H1 (cell line): ENCODE measurements at regions not wholly inside any gene's neighbourhood (a gene's known extent, or its start where the extent isn't known, plus 50 kb on each side); places are given as distances from the start of the nearest gene placed in this dataset.

Experiments
- CTCF ChIA-PET: fragments of 300-600 bp; sonication (Branson Sonifier 250); formaldehyde crosslinking; loops from one replicate; lab custom pipeline; 2021; ENCODE audit not compliant: partially characterized antibody; lab: Charles Lee
- POLR2A ChIA-PET: fragments of 300-600 bp; sonication (Branson Sonifier 250); formaldehyde crosslinking; loops from one replicate; lab custom pipeline; 2021; ENCODE audit warnings: inconsistent platforms; ENCODE audit not compliant: partially characterized antibody; lab: Charles Lee
- DNase-seq, 2 experiments: peaks; one replicate each; pipeline versions ENCODE4 v3.0.0 to v3.0.0-alpha.2; 2010 to 2022; ENCODE audit warnings: low spot score in 2 of 2, low read depth in 1 of 2, mixed read lengths in 1 of 2
- FAIRE-seq: peaks from 2 replicates; lab custom pipeline; 2011; peaks lifted over from hg19 to GRCh38; lab: Jason Lieb, UNC
- H2AFZ ChIP-seq: 2 replicates; pipeline ENCODE4 v1.8.1; 2012; ENCODE audit warnings: low read length, inconsistent platforms
- H2AK5ac ChIP-seq: 2 replicates; pipeline ENCODE4 v1.6.1; 2013; ENCODE audit warnings: low read depth, low read length
- H2BK120ac ChIP-seq: replicated peaks from 2 replicates; pipeline ENCODE3; 2013; ENCODE audit warnings: low read depth, low read length, inconsistent platforms
- H2BK12ac ChIP-seq: 2 replicates; pipeline ENCODE4 v1.6.1; 2013; ENCODE audit warnings: low read depth, low read length
- H2BK15ac ChIP-seq: 2 replicates; pipeline ENCODE4 v1.6.1; 2013; ENCODE audit warnings: low read length
- H2BK20ac ChIP-seq: 2 replicates; pipeline ENCODE4 v1.6.1; 2013; ENCODE audit warnings: low read length
- H2BK5ac ChIP-seq: 2 replicates; pipeline ENCODE4 v1.6.1; 2013; ENCODE audit warnings: low read depth, low read length
- H3K14ac ChIP-seq: 2 replicates; pipeline ENCODE4 v1.6.1; 2013; ENCODE audit warnings: inconsistent platforms; ENCODE audit not compliant: insufficient read length
- H3K18ac ChIP-seq: 2 replicates; pipeline ENCODE4 v1.6.1; 2013; ENCODE audit warnings: low read length; ENCODE audit errors: extremely low read depth
- H3K23ac ChIP-seq: 2 replicates; pipeline ENCODE4 v1.6.1; 2013; ENCODE audit warnings: inconsistent platforms; ENCODE audit not compliant: insufficient read length
- H3K23me2 ChIP-seq: 2 replicates; pipeline ENCODE4 v1.6.1; 2013; ENCODE audit warnings: low read depth, low read length
- H3K27ac ChIP-seq: 2 replicates; pipeline ENCODE4 v1.6.1; 2011; ENCODE audit warnings: low read depth, low read length, inconsistent platforms
- H3K27me3 ChIP-seq, 4 experiments: replicated peaks in 1 of 4; 1 replicate in 1 of 4; 2 replicates in 3 of 4; pipeline versions ENCODE4 v1.6.1 to v1.8.1; 2011 to 2013; ENCODE audit warnings: low read length in 3 of 4, mild to moderate bottlenecking in 3 of 4, inconsistent platforms in 2 of 4, mixed read lengths in 2 of 4, moderate library complexity in 1 of 4; ENCODE audit not compliant: control insufficient read depth in 3 of 4, insufficient read depth in 3 of 4; ENCODE audit errors: extremely low read depth in 1 of 4
- H3K36me3 ChIP-seq, 4 experiments: 2 replicates each; pipeline versions ENCODE4 v1.6.1 to v1.8.1; 2011 to 2013; ENCODE audit warnings: mild to moderate bottlenecking in 4 of 4, low read length in 3 of 4, moderate library complexity in 2 of 4, control low read depth in 1 of 4, inconsistent platforms in 1 of 4; ENCODE audit not compliant: insufficient read depth in 4 of 4, control insufficient read depth in 2 of 4
- H3K4ac ChIP-seq: replicated peaks from 2 replicates; pipeline ENCODE3; 2013; ENCODE audit warnings: low read length, low read depth, mixed read lengths, inconsistent platforms; ENCODE audit not compliant: insufficient read length
- H3K4me1 ChIP-seq, 4 experiments: replicated peaks in 1 of 4; 1 replicate in 1 of 4; 2 replicates in 3 of 4; pipeline versions ENCODE4 v1.6.1 to v1.8.1; 2011 to 2013; ENCODE audit warnings: low read length in 3 of 4, inconsistent platforms in 2 of 4, mixed read lengths in 1 of 4; ENCODE audit not compliant: insufficient read depth in 4 of 4, control insufficient read depth in 3 of 4
- H3K4me2 ChIP-seq, 2 experiments: 2 replicates each; pipeline versions ENCODE4 v1.6.1 to v1.8.1; 2011 to 2013; ENCODE audit warnings: low read depth in 2 of 2, low read length in 2 of 2, control low read depth in 1 of 2, inconsistent platforms in 1 of 2, mild to moderate bottlenecking in 1 of 2; ENCODE audit not compliant: insufficient read depth in 1 of 2
- H3K4me3 ChIP-seq, 4 experiments: fragments of 200-600, 300-600 bp in 1 of 4; sonication (generic), shearing (Covaris generic), sonication (Bioruptor Twin) in 1 of 4; 2 replicates each; pipeline versions ENCODE4 v1.5.1 to v1.8.1; 2011 to 2016; ENCODE audit warnings: low read length in 4 of 4, low read depth in 3 of 4, control low read depth in 2 of 4, inconsistent platforms in 2 of 4, mild to moderate bottlenecking in 2 of 4, mixed read lengths in 1 of 4, moderate library complexity in 1 of 4; ENCODE audit not compliant: insufficient read depth in 2 of 4; ENCODE audit errors: extremely low read depth in 1 of 4
- H3K56ac ChIP-seq: replicated peaks from 2 replicates; pipeline ENCODE3; 2013; ENCODE audit warnings: low read depth, mild to moderate bottlenecking, mixed read lengths, low read length, inconsistent platforms; ENCODE audit not compliant: insufficient read length
- H3K79me1 ChIP-seq: 2 replicates; pipeline ENCODE4 v1.6.1; 2013; ENCODE audit warnings: low read depth, low read length, control low read depth
- H3K79me2 ChIP-seq, 2 experiments: 2 replicates each; pipeline versions ENCODE4 v1.6.1 to v1.8.1; 2012 to 2013; ENCODE audit warnings: low read length in 2 of 2, mild to moderate bottlenecking in 2 of 2, inconsistent platforms in 1 of 2; ENCODE audit not compliant: insufficient read depth in 2 of 2, control insufficient read depth in 1 of 2
- H3K9ac ChIP-seq, 4 experiments: replicated peaks in 1 of 4; 1 replicate in 1 of 4; 2 replicates in 3 of 4; pipeline versions ENCODE4 v1.6.1 to v1.8.1; 2011 to 2013; ENCODE audit warnings: low read depth in 3 of 4, low read length in 3 of 4, control low read depth in 2 of 4, mild to moderate bottlenecking in 2 of 4, moderate library complexity in 2 of 4, inconsistent platforms in 1 of 4; ENCODE audit errors: extremely low read depth in 1 of 4
- H3K9me3 ChIP-seq, 2 experiments: 2 replicates each; pipeline versions ENCODE4 v1.6.1 to v1.8.1; 2012 to 2013; ENCODE audit warnings: mild to moderate bottlenecking in 2 of 2, moderate library complexity in 2 of 2, control low read depth in 1 of 2, inconsistent platforms in 1 of 2, low read depth in 1 of 2, low read length in 1 of 2, mixed read lengths in 1 of 2; ENCODE audit not compliant: insufficient read depth in 2 of 2
- H4K20me1 ChIP-seq, 2 experiments: replicated peaks in 1 of 2; 2 replicates each; pipeline versions ENCODE3 to v1.8.1; 2011 to 2013; ENCODE audit warnings: inconsistent platforms in 2 of 2, low read length in 2 of 2, mild to moderate bottlenecking in 1 of 2; ENCODE audit not compliant: insufficient read depth in 2 of 2, control insufficient read depth in 1 of 2
- H4K5ac ChIP-seq: 2 replicates; pipeline ENCODE4 v1.6.1; 2013; ENCODE audit warnings: low read length, low read depth, mixed read lengths, inconsistent platforms; ENCODE audit not compliant: insufficient read length
- H4K8ac ChIP-seq: 2 replicates; pipeline ENCODE4 v1.8.0; 2013; ENCODE audit warnings: mild to moderate bottlenecking, moderate library complexity, low read length, inconsistent platforms; ENCODE audit not compliant: insufficient read depth; ENCODE audit errors: extremely low read depth
- H4K91ac ChIP-seq: replicated peaks from 2 replicates; pipeline ENCODE3; 2013; ENCODE audit warnings: low read length, mixed read lengths, inconsistent platforms; ENCODE audit not compliant: insufficient read length
- EGR1 ChIP-seq: IDR thresholded peaks from 2 replicates; pipeline ENCODE4 v1.6.1; 2011; ENCODE audit warnings: low read depth, low read length, borderline replicate concordance
- HDAC2 ChIP-seq, 2 experiments: fragments of 300-600 bp in 1 of 2; sonication (generic) in 1 of 2; IDR thresholded peaks; 2 replicates each; pipeline ENCODE4 v1.6.1; 2011 to 2012; ENCODE audit warnings: low read depth in 2 of 2, low read length in 2 of 2, mild to moderate bottlenecking in 2 of 2, moderate library complexity in 2 of 2, borderline replicate concordance in 1 of 2, inconsistent platforms in 1 of 2
- NANOG ChIP-seq: IDR thresholded peaks from 2 replicates; pipeline ENCODE4 v1.6.1; 2011; ENCODE audit warnings: low read length, low read depth, mild to moderate bottlenecking, inconsistent platforms; ENCODE audit not compliant: insufficient read depth, poor library complexity, severe bottlenecking
- RNF2 ChIP-seq: fragments of 200-900, 300-1000 bp; sonication (generic); IDR thresholded peaks from 2 replicates; pipeline ENCODE4 v1.7.1; 2016; ENCODE audit warnings: borderline replicate concordance, low read depth, mild to moderate bottlenecking, antibody characterized with exemption, low read length; ENCODE audit not compliant: poor library complexity, severe bottlenecking; ENCODE audit errors: missing control alignments
- SIRT6 ChIP-seq: IDR thresholded peaks from one replicate; pipeline ENCODE4 v1.7.1; 2012; ENCODE audit warnings: low read length, inconsistent platforms
- SP1 ChIP-seq: IDR thresholded peaks from 2 replicates; pipeline ENCODE4 v1.6.1; 2011; ENCODE audit warnings: low read depth, low read length
- WGBS, 2 experiments: shearing (Covaris generic) in 1 of 2; methylation state at CpG; one replicate each; pipeline versions ENCODE4 v1.1.6 to v1.1.7; 2013 to 2015; ENCODE audit warnings: low lambda C conversion rate in 2 of 2, mixed read lengths in 2 of 2, inconsistent platforms in 1 of 2, low coverage in 1 of 2, missing lambda C conversion rate in 1 of 2; ENCODE audit not compliant: insufficient replicate concordance in 2 of 2, insufficient coverage in 1 of 2, insufficient read length in 1 of 2; ENCODE audit errors: extremely low coverage in 1 of 2, missing lambda C conversion rate in 1 of 2; 5-methylcytosine and 5-hydroxymethylcytosine counted together
- TF ChIP-seq, protein P1 (sequence below): IDR thresholded peaks from 2 replicates; pipeline ENCODE4 v1.6.1; 2012; ENCODE audit warnings: inconsistent platforms

DNA sequence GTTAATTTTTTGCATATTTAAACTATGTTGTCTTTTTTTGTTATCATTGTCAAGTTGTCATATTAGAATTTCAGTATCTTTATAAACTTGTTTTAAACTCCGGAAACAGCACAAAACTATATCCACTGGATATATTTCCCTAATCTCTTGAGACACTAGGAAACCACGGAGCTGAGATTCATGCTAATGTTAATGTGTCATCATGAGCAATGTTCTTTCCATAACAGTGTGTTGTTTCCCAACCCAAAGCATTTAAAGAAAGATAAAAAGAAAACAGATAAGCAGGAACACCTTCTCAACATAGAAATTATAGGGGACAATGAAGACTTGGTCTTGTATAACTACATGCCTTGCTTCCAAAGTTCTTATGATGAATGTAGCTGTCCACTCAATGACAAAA lies 626.2 kb upstream of the TMPRSS15 start:
- Histone ChIP-seq H4K91ac (no peak overlapping the region), H3K23ac (no peak overlapping the region), H3K36me3 (no peaks in the 10 kb centered on the region), H3K4me1 (no peaks in the 10 kb centered on the region), H3K79me1 (no peaks in the 10 kb centered on the region), H3K27ac (no peak overlapping the region), H2BK120ac (no peak overlapping the region), H3K23me2 (no peaks in the 10 kb centered on the region), H3K27me3 (no peaks in the 10 kb centered on the region), H3K4me3 (no peak overlapping the region), H3K4me2 (no peak overlapping the region), H4K5ac (no peak overlapping the region), H3K9me3 (no peaks in the 10 kb centered on the region), H2BK5ac (no peak overlapping the region), H3K14ac (no peak overlapping the region), H4K20me1 (no peaks in the 10 kb centered on the region), H4K8ac (no peak overlapping the region), H3K18ac (no peak overlapping the region), H3K4ac (no peak overlapping the region), H2BK12ac (no peak overlapping the region), H2AFZ (no peak overlapping the region), H2BK15ac (no peak overlapping the region), H2BK20ac (no peak overlapping the region), H3K56ac (no peak overlapping the region), H3K9ac (no peak overlapping the region), H2AK5ac (no peak overlapping the region), H3K79me2 (no peaks in the 10 kb centered on the region)
- TF ChIP-seq EGR1 (no peak), RNF2 (no peak), HDAC2 (IDR thresholded peaks at IDR 0.05; ENCODE audit: borderline replicate concordance in 1 of 2, low read depth in 2 of 2, low read length in 2 of 2) (no peak), SP1 (no peak), SIRT6 (no peak), NANOG (no peak)
- TF ChIP-seq, protein P1, sequence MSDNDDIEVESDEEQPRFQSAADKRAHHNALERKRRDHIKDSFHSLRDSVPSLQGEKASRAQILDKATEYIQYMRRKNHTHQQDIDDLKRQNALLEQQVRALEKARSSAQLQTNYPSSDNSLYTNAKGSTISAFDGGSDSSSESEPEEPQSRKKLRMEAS, result no peak
- WGBS, 2 experiments, result 94% methylated on average over 2 of the region's 2 CpGs; no CpG with 5 or more reads in 1 of the 2 experiments
- CTCF ChIA-PET, result no interaction called here
- FAIRE-seq (no peak), DNase-seq (no peak)
- POLR2A ChIA-PET, result no interaction called here
